CD14-positive monocyte (primary cell): ENCODE measurements at regions not wholly inside any gene's neighbourhood (a gene's known extent, or its start where the extent isn't known, plus 50 kb on each side); places are given as distances from the start of the nearest gene placed in this dataset.

Source experiments
- DNase-seq, 3 donors: peaks; one replicate each; pipeline ENCODE4 v3.0.0-alpha.2; 2011 to 2022
- H2AFZ ChIP-seq: 2 replicates; pipeline ENCODE4 v1.6.0; 2012; ENCODE audit warnings: mild to moderate bottlenecking, low read depth, low read length, inconsistent platforms; ENCODE audit not compliant: insufficient read depth, poor library complexity, severe bottlenecking
- H3K27ac ChIP-seq, 2 donors: 1 replicate in 1 of 2; 2 replicates in 1 of 2; pipeline ENCODE4 v1.5.1; 2012 to 2013; ENCODE audit warnings: low read length in 2 of 2, control low read depth in 1 of 2, inconsistent platforms in 1 of 2, low read depth in 1 of 2, mild to moderate bottlenecking in 1 of 2
- H3K27me3 ChIP-seq, 2 donors: one replicate each; pipeline versions ENCODE4 v1.6.0 to v1.6.1; 2011 to 2013; ENCODE audit warnings: low read length in 2 of 2; ENCODE audit not compliant: control insufficient read depth in 2 of 2, insufficient read depth in 2 of 2
- H3K36me3 ChIP-seq, 2 donors: replicated peaks in 1 of 2; 1 replicate in 1 of 2; 2 replicates in 1 of 2; pipeline versions ENCODE4 v1.5.1 to v1.6.1; 2012 to 2013; ENCODE audit warnings: low read length in 2 of 2, control low read depth in 1 of 2, inconsistent platforms in 1 of 2, mild to moderate bottlenecking in 1 of 2; ENCODE audit not compliant: insufficient read depth in 2 of 2, control insufficient read depth in 1 of 2
- H3K4me1 ChIP-seq, 2 donors: 1 replicate in 1 of 2; 2 replicates in 1 of 2; pipeline versions ENCODE4 v1.5.1 to v1.6.1; 2012 to 2013; ENCODE audit warnings: low read length in 2 of 2, control low read depth in 1 of 2, inconsistent platforms in 1 of 2, mild to moderate bottlenecking in 1 of 2, moderate library complexity in 1 of 2; ENCODE audit not compliant: insufficient read depth in 2 of 2, control insufficient read depth in 1 of 2
- H3K4me2 ChIP-seq: replicated peaks from 2 replicates; pipeline ENCODE3; 2012; ENCODE audit warnings: low read length, moderate library complexity, mild to moderate bottlenecking; ENCODE audit not compliant: poor library complexity, severe bottlenecking; ENCODE audit errors: extremely low read depth
- H3K4me3 ChIP-seq, 3 experiments: fragments of 200-600 bp in 1 of 3; sonication (generic) in 1 of 3; replicated peaks in 1 of 3; 1 replicate in 2 of 3; 2 replicates in 1 of 3; pipeline ENCODE4 v1.5.1; 2011 to 2013; ENCODE audit warnings: low read length in 3 of 3, mild to moderate bottlenecking in 3 of 3, control low read depth in 2 of 3, low read depth in 2 of 3, inconsistent platforms in 1 of 3, moderate library complexity in 1 of 3
- H3K79me2 ChIP-seq: 2 replicates; pipeline ENCODE4 v1.6.0; 2012; ENCODE audit warnings: mild to moderate bottlenecking, control low read depth, inconsistent platforms, low read length, moderate library complexity; ENCODE audit not compliant: insufficient read depth
- H3K9ac ChIP-seq: 2 replicates; pipeline ENCODE4 v1.6.0; 2017; ENCODE audit warnings: low read length, mild to moderate bottlenecking; ENCODE audit not compliant: insufficient read depth, poor library complexity, severe bottlenecking
- H3K9me3 ChIP-seq, 2 donors: replicated peaks in 1 of 2; 1 replicate in 1 of 2; 2 replicates in 1 of 2; pipeline versions ENCODE4 v1.5.1 to v1.6.1; 2012 to 2013; ENCODE audit warnings: low read length in 2 of 2, control low read depth in 1 of 2; ENCODE audit not compliant: control insufficient read depth in 1 of 2, insufficient read depth in 1 of 2
- H4K20me1 ChIP-seq: 2 replicates; pipeline ENCODE4 v1.6.0; 2012; ENCODE audit warnings: mild to moderate bottlenecking, low read length, control low read depth, moderate library complexity; ENCODE audit not compliant: insufficient read depth
- H3K27ac Mint-ChIP-seq, 7 donors: one replicate each; pipeline ENCODE4 v1.8.0; 2020; ENCODE audit warnings: mild to moderate bottlenecking in 7 of 7, mixed read lengths in 7 of 7, moderate library complexity in 6 of 7, inconsistent platforms in 2 of 7
- H3K27me3 Mint-ChIP-seq, 3 donors: one replicate each; pipeline ENCODE4 v1.8.0; 2021 to 2022; ENCODE audit warnings: low read depth in 3 of 3, mild to moderate bottlenecking in 3 of 3, mixed read lengths in 3 of 3, moderate library complexity in 3 of 3, inconsistent platforms in 1 of 3
- H3K36me3 Mint-ChIP-seq, 2 donors: one replicate each; pipeline ENCODE4 v1.8.0; 2020; ENCODE audit warnings: mixed read lengths in 2 of 2, inconsistent platforms in 1 of 2, mild to moderate bottlenecking in 1 of 2
- H3K4me1 Mint-ChIP-seq: one replicate; pipeline ENCODE4 v1.8.0; 2020; ENCODE audit warnings: mild to moderate bottlenecking, mixed read lengths
- H3K4me3 Mint-ChIP-seq, 2 donors: one replicate each; pipeline ENCODE4 v1.8.0; 2020; ENCODE audit warnings: mild to moderate bottlenecking in 2 of 2, mixed read lengths in 2 of 2, moderate library complexity in 1 of 2
- H3K9me3 Mint-ChIP-seq, 7 donors: one replicate each; pipeline ENCODE4 v1.8.0; 2020 to 2022; ENCODE audit warnings: mixed read lengths in 7 of 7, mild to moderate bottlenecking in 6 of 7, moderate library complexity in 6 of 7, inconsistent platforms in 2 of 7
- WGBS: methylation state at CpG from one replicate; pipeline ENCODE4 v1.1.5; 2013; ENCODE audit warnings: missing lambda C conversion rate; ENCODE audit not compliant: insufficient coverage; 5-methylcytosine and 5-hydroxymethylcytosine counted together
- intact Hi-C, 2 donors: fragments of 100-400 bp; cut with micrococcal nuclease; formaldehyde crosslinking; loops; one replicate each; pipeline versions ENCODE4 v1.15.0 to v1.15.1; 2023
- TF ChIP-seq, protein P1 (sequence below): fragments of 200-600 bp; IDR thresholded peaks from one replicate; pipeline ENCODE4 v1.8.0; 2022; ENCODE audit warnings: antibody characterized with exemption, mild to moderate bottlenecking

DNA sequence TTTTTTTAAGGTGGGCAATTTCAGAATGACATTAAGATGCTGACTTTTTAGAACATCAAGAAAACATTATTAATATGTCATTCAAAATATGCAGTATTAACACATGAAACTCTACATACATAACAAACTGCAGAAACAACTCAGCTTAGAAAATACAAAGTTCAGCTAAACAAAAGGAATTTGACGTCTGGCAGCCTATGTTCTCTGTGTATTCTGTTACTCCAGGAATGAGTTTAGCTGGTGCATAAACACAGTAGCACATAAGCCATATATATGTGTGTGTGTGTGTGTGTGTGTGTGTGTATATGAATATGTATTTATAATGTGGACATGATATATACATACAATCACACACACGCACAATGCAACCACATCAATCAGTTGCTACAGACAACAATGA lies 413.5 kb upstream of the PSMD7 start:
- Mint-ChIP-seq H3K36me3 (no peaks in the 10 kb centered on the region), H3K9me3 (no peaks in the 10 kb centered on the region), H3K4me1 (no peaks in the 10 kb centered on the region), H3K4me3 (no peak overlapping the region), H3K27ac (no peak overlapping the region), H3K27me3 (peaks cover 3 to 5% (median 3%) of the 10 kb centered on the region in 3 donors)
- Histone ChIP-seq H3K4me3 (no peak overlapping the region), H4K20me1 (no peaks in the 10 kb centered on the region), H2AFZ (no peak overlapping the region), H3K36me3 (no peaks in the 10 kb centered on the region), H3K9ac (no peak overlapping the region), H3K27me3 (peaks cover 0 to 6% of the 10 kb centered on the region in 2 donors), H3K9me3 (no peaks in the 10 kb centered on the region), H3K4me1 (no peaks in the 10 kb centered on the region), H3K27ac (no peak overlapping the region), H3K4me2 (no peak overlapping the region), H3K79me2 (no peaks in the 10 kb centered on the region)
- no CpG with 5 or more reads among the region's 2 CpGs for WGBS
- intact Hi-C loops, result no loop called here
- TF ChIP-seq, protein P1, sequence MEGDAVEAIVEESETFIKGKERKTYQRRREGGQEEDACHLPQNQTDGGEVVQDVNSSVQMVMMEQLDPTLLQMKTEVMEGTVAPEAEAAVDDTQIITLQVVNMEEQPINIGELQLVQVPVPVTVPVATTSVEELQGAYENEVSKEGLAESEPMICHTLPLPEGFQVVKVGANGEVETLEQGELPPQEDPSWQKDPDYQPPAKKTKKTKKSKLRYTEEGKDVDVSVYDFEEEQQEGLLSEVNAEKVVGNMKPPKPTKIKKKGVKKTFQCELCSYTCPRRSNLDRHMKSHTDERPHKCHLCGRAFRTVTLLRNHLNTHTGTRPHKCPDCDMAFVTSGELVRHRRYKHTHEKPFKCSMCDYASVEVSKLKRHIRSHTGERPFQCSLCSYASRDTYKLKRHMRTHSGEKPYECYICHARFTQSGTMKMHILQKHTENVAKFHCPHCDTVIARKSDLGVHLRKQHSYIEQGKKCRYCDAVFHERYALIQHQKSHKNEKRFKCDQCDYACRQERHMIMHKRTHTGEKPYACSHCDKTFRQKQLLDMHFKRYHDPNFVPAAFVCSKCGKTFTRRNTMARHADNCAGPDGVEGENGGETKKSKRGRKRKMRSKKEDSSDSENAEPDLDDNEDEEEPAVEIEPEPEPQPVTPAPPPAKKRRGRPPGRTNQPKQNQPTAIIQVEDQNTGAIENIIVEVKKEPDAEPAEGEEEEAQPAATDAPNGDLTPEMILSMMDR, result no peak
- DNase-seq, result no peak

DNA sequence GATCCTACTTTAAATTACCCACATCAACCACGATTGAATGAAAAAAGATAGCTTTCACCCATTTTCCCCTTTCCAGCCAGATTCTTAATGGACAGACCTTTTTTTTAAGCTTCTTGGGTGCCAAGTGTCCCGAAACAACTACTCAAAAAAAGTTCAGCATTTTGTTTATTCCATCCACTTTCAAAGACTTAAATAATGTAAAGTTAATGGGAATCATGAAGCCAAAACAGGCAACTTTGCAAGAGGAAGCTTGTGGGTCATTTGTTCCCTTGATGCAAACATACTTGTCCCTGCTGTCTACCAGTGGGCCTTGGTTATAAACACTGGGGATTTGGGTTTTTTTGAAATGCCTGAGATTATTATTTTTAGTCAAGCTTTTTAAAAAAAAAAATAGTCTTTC lies 414.0 kb upstream of the PSMD7 start:
- Mint-ChIP-seq H3K27me3 (peaks cover 2 to 3% (median 2%) of the 10 kb centered on the region in 3 donors), H3K4me1 (no peaks in the 10 kb centered on the region), H3K36me3 (no peaks in the 10 kb centered on the region), H3K4me3 (no peak overlapping the region), H3K27ac (no peak overlapping the region), H3K9me3 (no peaks in the 10 kb centered on the region)
- H4K20me1 ChIP-seq, result no peaks in the 10 kb centered on the region
- peaks cover 0 to under 1% of the 10 kb centered on the region in 2 donors for H3K27me3 ChIP-seq
- intact Hi-C loops, result no loop called here
- no peaks in the 10 kb centered on the region for H3K36me3 ChIP-seq
- TF ChIP-seq, protein P1, result no peak
- H2AFZ ChIP-seq, result no peak overlapping the region
- no peaks in the 10 kb centered on the region for H3K79me2 ChIP-seq
- no peak overlapping the region for H3K27ac ChIP-seq
- DNase-seq, result no peak
- no peak overlapping the region for H3K4me3 ChIP-seq
- no CpG with 5 or more reads among the region's 2 CpGs for WGBS
- H3K4me2 ChIP-seq, result no peak overlapping the region
- no peaks in the 10 kb centered on the region for H3K4me1 ChIP-seq
- H3K9me3 ChIP-seq, result no peaks in the 10 kb centered on the region
- H3K9ac ChIP-seq, result no peak overlapping the region
